HL-60 (cell line): ENCODE measurements at regions not wholly inside any gene's neighbourhood (a gene's known extent, or its start where the extent isn't known, plus 50 kb on each side); places are given as distances from the start of the nearest gene placed in this dataset.

Experiments used
- DNase-seq, 2 experiments: peaks; one replicate each; pipeline ENCODE4 v3.0.0-alpha.2; 2010 to 2020; ENCODE audit warnings: low read depth in 1 of 2, low spot score in 1 of 2
- H3K27ac ChIP-seq: fragments of 250-450 bp; sonication (Bioruptor Pico); replicated peaks from 2 replicates; pipeline ENCODE4 v1.5.1; 2020; ENCODE audit warnings: mild to moderate bottlenecking, moderate library complexity
- H3K27me3 ChIP-seq: fragments of 250-450 bp; sonication (Bioruptor Pico); 2 replicates; pipeline ENCODE4 v1.5.1; 2021; ENCODE audit warnings: mild to moderate bottlenecking, moderate library complexity; ENCODE audit not compliant: insufficient read depth, poor library complexity, severe bottlenecking
- H3K4me3 ChIP-seq: replicated peaks from 2 replicates; pipeline ENCODE4 v1.5.1; 2011; ENCODE audit warnings: mild to moderate bottlenecking, control low read depth, low read length; ENCODE audit not compliant: insufficient read depth
- CTCF ChIP-seq: IDR thresholded peaks from one replicate; pipeline ENCODE4 v1.5.1; 2011; ENCODE audit warnings: low read length, control low read depth, inconsistent platforms; ENCODE audit not compliant: insufficient read depth
- GABPA ChIP-seq: IDR thresholded peaks from 2 replicates; pipeline ENCODE4 v1.6.1; 2012; ENCODE audit warnings: low read depth
- POLR2AphosphoS5 ChIP-seq: IDR thresholded peaks from 2 replicates; pipeline ENCODE4 v1.6.1; 2012; ENCODE audit warnings: low read depth
- REST ChIP-seq: IDR thresholded peaks from 2 replicates; pipeline ENCODE4 v1.6.1; 2012; ENCODE audit warnings: low read depth; ENCODE audit not compliant: insufficient replicate concordance
- SPI1 ChIP-seq: IDR thresholded peaks from 2 replicates; pipeline ENCODE4 v1.6.1; 2012; ENCODE audit warnings: low read depth, mild to moderate bottlenecking, borderline replicate concordance

- Histone ChIP-seq H3K27ac (no peak overlapping the region), H3K27me3 (no peaks in the 10 kb centered on the region), H3K4me3 (no peak overlapping the region)
- TF ChIP-seq CTCF (no peak), SPI1 (no peak), POLR2AphosphoS5 (no peak), REST (no peak), GABPA (no peak)
- DNase-seq: no peak
These were observed 615.3 kb downstream of the OTOL1 start for GRCh38 chr3:162111861-162112260.

GRCh38 chr3:162112719-162113118 is 616.1 kb downstream of the OTOL1 start:
- H3K27ac ChIP-seq: no peak overlapping the region
- no peaks in the 10 kb centered on the region for H3K27me3 ChIP-seq
- H3K4me3 ChIP-seq: no peak overlapping the region
- DNase-seq: no peak
- TF ChIP-seq POLR2AphosphoS5: no peak
- TF ChIP-seq REST: no peak
- TF ChIP-seq SPI1: no peak
- TF ChIP-seq CTCF: no peak
- TF ChIP-seq GABPA: no peak

GRCh38 chr3:162117961-162118360 is 621.4 kb downstream of the OTOL1 start:
- Histone ChIP-seq H3K27me3 (no peaks in the 10 kb centered on the region), H3K27ac (no peak overlapping the region), H3K4me3 (no peak overlapping the region)
- TF ChIP-seq REST: no peak
- TF ChIP-seq GABPA: no peak
- DNase-seq: no peak

GRCh38 chr3:162119651-162120050 is 623.0 kb downstream of the OTOL1 start:
- no peak for DNase-seq
- TF ChIP-seq REST (no peak), SPI1 (no peak), POLR2AphosphoS5 (no peak), CTCF (no peak), GABPA (no peak)
- H3K27me3 ChIP-seq: no peaks in the 10 kb centered on the region
- H3K27ac ChIP-seq: no peak overlapping the region
- no peak overlapping the region for H3K4me3 ChIP-seq
